Nucleus accumbens (tissue), 56 donors: ENCODE measurements at regions not wholly inside any gene's neighbourhood (a gene's known extent, or its start where the extent isn't known, plus 50 kb on each side); places are given as distances from the start of the nearest gene placed in this dataset.

Source experiments
- DNase-seq, 56 donors: peaks; one replicate each; lab custom pipeline; 2025; lab: John Stamatoyannopoulos, UW

DNA sequence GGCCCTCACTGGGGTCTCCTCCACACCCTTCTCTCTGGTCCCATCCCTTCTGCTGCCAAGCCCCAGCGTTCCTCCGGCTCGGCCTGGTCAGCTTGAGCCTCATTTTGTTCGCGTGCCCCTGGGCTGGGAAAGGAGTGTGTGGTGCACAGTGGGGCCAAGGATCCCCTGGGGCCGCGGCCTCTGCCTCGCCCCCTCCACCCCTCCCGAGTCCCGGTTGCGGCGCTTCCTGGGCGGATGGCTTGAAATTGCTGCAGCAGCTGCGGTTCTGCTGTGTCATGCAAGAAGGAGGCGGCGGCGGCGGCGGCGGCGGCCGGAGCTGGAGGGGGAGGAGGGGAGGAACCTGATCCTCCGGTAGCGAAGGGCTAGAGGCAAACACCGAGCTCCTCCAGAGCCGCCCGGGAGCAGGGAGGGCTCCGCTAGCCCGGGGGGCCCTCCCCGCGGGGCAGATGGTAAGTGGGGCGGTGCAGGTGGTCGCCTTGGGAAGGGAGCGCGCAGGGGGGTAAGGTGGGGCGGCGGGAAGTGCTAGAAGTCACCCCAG, 217.8 kb upstream of the MKLN1 start:
- DNase-seq, result peak in 54 of 56 donors; percentile 7 to 80 (median 58)

DNA sequence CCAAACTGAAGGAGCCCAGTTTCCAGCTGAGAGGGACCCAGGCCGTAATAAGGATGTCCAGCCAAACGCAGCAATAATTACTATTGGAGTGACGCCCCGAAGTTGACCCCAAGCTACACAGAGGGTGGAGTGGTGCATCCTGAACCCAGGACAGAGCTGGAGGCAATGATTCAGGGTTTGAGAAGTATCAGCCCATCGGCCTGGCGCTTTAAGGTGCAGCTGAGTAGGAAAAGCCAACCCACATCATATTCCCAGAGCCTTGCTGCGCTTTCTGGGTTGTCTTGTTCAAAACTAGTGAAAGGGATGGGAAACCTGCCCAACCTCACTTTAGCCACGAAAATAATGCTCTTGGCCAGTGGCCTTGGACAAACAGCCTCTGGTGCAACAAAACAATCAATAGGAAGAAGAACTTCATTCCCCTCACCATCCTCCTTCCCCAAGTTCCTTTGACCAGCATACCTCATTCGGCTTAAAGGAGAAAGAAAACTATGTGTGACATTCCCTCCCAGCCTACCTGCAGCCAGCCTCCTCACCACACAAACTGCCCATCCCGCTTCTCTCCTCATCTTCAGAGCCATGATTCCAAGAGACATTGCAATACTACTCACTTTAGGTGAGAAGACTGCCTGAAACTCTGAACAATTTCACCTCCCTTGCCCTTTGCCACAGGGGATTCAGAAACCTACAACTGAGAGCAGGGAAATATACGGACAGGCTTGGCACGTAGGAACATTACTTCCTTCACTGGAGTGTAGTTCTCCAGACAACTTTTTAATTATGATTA, 217.2 kb upstream of the MKLN1 start:
- DNase-seq, result peak in 24 of 56 donors; percentile 5 to 55 (median 36)

DNA sequence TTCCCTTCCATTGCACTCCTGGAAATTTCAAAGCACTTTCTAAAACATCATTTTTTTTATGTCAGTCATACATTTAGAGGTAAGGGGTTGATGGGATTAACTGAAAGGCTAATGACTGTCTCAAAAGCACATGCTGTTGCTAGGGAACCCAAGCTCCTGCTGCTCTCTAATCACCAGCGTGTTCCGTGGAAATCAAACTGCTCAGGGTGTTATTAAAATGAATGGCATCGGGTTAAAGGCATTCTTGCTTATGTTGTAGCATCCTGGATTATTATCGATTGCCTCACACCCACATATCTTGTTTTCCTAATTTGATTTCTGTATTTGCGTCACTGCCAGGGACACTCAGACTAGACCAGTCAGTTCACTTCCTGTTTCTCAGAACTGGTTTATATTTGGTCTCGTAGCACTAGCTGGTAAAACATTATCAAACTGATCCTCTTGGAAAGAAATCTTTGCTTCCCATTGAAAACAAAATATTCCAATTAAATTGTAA, 216.5 kb upstream of the MKLN1 start:
- peak in 5 of 56 donors; percentile 7 to 29 (median 13) for DNase-seq

DNA sequence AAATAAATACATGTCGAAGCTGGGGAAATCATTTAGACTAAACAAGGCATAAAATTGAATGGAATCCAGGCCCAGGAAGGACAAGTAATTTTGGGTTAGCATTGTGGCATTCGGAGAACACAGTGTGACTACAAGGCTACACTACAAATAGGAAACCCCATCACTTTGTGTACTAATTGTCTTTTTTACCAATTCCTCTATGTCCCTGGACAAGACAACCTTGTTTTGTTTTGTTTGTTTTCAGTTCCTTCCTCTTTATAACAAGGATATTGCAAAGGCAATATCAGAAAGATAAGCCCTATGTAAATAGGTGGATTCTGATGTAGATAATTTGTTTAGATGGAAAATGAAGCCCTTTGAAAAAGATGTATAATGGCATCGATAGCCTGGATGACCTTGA, 215.9 kb upstream of the MKLN1 start:
- no peak for DNase-seq

DNA sequence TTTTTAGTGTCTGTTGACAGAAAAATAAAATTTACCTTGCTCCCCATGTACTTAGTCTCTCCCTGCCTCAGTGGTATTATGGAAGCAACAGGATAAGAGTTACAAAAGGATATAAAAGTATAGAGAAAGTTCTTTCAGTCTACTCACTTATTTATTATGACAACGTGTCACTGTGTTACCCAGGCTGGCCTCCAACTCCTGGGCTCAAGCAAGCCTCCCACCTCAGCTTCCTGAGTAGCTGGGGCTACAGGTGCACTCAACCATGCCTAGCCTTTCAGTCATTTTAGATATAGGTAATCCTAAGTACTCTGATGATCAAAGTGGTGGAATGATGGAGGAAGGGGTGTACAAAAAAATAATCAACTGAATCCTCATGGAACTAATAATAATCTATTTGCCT, 215.2 kb upstream of the MKLN1 start:
- DNase-seq, result no peak

DNA sequence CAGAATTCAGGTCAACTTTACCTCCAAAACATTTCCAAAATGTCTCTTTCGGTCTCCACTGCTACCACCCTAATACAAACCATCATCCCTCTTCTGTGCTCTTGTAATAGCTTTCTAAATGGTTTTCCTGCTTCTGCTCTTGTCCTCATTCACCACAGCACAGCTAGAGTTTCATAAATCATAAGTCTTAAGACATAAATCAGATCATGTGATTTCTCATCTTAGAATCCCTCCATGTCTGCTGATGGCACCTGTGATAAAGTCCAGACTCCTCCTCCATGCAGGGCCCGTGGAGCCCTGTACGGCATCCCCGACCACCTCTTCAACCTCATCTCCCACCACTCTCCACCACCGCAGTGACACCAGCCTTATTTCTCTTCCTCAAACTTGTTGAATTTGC, 212.3 kb upstream of the MKLN1 start:
- DNase-seq, result no peak

DNA sequence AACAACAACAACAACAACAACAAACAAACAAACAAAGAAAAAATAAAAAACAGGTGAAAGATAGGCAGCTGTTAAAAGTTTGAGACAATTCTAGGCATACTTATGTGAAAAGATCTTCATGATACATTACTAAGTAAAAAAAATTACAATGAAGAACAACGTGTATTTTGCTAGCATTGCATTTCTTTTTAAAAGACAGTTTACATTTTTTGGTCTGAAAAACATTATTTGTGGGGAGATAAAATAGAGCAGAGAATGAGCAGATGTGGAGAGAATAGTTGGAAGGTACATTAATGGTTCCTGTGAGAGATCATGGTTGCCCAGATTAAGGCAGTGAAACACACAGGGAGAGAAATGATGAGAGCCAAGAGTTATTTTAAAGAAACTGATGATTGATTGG, 210.2 kb upstream of the MKLN1 start:
- no peak for DNase-seq

DNA sequence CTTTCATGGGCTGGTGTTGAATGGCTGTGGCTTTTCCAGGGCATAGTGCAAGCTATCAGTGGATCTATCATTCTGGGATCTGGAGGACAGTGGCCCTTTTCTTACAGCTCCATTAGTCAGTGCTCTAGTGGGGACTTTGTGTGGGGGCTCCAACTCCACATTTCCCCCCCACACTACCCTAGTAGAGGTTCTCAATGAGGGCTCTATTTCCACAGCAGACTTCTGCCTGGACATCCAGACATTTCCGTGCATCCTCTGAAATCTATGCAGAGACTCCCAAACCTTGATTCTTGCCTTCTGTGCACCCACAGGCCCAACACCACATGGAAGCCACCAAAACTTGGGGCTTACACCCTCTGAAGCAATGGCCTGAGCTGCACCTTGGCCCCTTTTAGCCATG, 208.3 kb upstream of the MKLN1 start:
- no peak for DNase-seq

DNA sequence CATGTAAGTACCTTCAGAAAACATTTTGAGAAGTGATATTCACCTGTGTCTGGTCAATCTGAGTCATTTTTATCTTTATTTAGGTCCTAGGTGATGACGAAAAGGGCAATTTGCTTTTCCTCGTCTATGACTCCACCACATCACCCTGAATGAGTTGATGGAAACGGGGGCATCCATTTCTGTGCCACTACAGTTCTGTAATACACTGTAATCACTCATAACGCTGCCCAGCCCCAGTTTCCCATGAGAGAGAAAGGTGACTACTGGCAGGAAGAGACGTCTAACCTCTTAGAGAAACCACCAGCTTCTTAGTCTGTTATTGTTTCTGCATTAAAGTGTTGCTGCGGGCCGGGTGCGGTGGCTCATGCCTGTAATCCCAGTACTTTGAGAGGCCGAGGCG, 205.3 kb upstream of the MKLN1 start:
- DNase-seq, result no peak

DNA sequence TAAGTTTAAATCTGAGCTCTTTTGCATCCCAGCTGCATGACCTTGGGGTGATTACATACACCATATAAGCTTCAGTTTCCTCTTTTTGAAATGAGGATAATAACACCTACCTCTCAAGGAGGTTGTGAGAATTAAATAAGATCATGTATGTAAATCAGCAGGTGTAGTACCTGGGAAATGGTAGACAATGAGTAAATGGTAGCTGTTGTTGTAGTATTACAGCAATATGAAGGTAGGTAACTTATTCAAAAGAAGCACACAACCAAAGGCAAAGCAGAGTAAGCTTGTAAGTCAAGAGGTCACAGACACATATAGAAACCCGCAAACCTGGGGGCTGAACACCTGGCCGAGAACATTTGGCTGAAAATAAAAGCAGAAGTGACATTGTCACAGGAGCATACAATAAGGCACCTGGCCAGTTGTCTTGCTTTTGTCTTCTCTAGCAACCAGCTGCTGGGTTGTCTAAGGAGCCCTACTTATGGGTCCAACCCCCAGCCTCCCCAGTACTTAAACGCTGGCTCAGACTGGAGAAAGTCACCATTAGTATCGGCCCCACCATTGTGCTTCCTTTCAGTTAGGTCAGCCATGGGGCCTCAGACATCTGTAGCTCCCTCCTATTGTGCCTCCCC, 203.6 kb upstream of the MKLN1 start:
- no peak for DNase-seq

DNA sequence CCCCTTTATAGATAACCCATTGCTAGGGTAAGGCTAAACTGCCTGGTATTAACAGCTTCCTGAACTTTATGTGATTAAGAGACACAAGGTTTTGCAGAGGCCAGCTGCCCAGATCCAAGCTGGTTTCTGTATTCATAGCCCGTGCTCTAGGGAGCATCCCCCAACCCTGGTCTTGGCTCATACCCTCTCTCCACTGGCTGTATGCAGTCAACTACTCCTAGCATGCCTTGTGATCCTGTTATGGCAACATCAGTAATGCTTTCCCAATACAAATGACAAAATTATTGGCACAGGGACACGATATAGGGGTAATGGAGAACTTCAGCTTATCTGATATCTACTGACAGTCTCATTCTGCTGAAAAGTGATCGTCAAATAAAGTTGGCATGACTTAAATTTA, 202.8 kb upstream of the MKLN1 start:
- no peak for DNase-seq

DNA sequence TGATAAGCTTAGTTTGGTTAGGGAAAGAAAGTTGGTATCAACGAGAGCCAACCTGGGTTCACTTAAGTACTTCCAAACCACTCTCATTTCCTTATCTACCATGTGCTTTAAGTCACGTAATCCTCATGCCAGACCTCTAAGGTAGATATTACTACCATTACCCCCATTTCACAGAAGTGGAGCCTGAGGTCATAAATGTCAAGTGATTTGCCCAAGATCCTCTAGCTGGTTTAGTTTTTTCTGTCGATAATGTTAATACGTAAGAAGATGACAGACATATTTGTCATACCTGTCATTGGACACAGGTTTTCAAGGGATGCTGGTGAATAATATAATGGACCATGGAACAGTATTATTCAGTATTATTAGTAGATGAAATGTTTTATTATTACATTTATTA, 197.4 kb upstream of the MKLN1 start:
- DNase-seq, result no peak

DNA sequence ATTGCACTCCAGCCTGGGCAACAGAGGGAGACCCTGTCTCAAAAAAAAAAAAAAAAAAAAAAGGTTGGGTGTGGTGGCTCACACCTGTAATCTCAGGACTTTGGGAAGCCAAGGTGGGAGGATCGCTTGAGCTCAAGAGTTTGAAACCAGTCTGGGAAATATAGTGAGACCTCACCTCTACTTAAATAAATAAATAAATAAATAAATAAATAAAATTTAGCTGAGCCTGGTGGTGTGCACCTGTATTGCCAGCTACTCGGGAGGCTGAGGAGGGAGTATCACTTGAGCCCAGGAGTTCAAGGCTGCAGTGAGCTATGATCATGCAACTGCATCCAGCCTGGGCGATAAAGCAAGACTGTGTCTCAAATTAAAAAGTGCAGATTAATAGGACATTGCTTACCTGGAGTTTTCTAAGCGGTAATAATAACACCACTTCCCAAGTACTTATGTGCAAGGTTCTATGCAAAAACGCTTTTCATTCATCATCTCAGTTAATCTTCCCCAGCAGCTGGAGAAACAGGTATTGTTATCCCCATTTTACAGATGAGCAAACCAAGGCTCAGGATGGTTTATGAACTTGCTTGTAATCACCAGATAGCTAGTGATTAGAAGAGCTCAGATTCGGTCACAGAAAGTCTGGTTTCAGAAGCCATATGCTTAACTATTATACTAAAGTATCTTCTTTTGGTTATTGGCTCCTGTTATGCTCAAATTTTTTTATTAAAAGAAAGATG, 196.5 kb upstream of the MKLN1 start:
- DNase-seq, result no peak

DNA sequence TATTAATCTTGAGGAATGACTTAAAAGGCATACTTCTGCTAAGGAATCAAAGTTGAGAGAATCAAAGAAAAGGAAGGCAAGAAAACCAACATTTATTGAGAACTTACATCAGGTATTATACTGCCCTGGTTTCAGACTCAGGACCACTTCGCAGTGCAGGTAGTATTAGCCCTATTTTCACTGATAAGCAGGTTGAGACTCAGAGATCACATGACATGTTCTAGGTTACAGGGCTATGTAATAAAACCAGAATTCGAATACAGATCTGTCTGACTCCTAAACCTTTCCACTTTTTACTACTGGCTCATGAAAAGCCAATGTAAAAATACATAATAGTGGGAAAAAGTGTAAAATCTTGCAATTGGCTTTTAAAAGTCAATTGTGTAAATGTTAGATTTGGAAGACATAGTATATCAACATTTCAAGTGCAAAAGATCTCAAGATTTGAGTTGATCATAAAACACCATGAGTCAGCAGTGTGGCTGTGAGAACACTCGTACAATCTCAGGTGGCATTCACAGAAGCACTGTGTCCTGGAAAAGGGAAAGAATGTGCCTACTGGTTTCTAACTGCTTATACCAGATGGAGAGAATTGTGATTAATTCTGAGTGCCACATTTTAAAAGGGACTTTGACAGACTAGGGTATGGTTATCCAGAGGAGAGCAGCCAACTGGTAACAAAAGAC, 195.8 kb upstream of the MKLN1 start:
- DNase-seq, result no peak

DNA sequence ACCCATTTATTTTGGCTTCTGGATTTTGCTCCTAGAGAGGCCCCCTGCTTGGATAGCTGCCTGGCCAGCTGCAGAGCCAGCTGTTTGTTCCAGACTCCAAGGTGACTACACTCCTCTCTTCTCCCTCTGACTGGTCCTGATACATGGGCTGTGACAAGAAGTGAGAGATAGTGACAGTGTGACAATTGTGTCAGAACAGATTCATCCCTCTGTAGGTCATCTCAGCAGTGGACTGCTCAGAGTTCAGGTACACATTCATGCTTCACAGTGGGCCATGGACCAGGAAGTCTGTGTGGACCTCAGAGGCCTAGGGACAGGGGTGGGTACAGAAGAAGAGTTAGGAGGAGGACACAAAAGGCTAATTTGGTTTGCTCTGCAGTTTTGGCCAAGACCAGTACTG, 188.2 kb upstream of the MKLN1 start:
- DNase-seq, result no peak

DNA sequence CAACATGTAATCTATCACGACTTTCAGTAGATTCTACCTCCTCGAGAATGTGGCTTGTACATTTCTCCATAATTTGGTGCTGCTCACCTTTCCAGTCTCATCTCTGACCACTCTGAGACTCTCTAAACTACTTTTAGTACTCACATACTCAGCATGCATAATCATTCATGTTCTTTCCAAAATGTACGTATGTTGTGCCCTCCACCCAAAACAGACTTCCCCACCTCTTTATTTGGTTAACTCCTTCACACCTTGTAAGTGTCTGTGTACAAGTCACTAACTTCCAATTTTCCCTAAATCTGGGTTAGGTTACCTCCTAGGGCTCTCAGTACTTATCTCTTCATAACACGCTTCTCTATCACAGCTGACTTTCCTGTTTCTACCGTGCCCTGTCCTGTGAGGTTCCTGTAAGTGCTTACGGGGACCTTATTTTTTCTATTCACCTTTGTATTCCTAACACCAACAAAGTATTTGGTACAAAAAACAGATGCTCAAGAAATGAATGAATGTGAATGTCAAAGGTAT, 186.2 kb upstream of the MKLN1 start:
- no peak for DNase-seq

DNA sequence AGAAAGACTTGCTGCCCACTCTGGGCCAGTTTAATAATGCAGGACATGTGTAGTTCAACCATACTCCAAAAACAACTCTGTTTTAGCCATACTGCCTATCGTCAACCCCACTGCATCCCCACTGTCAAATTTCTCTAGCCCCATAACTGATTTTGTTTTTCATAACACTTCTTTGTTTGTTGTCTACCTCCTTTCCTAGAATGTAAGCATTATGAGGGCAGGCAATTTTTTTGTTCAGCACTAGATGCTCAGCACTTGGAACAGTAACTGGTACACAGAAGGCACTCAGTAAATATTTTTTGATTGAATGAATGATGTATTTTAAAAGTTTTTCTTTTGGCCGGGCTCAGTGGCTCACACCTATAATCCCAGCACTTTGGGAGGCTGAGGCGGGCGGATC, 183.8 kb upstream of the MKLN1 start:
- no peak for DNase-seq

DNA sequence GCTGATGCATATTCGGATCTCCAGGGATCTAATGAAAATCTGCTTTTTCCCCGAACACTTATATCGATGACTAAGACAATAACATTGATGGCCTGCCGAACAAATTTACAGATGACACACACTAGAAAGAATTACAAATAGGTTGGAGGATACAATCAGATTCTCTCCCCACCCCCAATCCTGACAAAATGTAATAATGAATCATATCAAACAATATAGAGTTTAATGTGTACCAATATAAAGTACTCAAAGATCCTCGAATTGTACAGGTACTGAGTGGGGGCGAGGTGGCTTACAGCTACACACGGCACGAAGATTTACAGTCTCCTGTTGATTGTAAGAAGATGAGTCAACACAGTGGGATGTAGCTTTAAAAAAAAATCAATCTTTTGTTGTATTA, 182.7 kb upstream of the MKLN1 start:
- DNase-seq, result peak in 4 of 56 donors; percentile 6 to 36 (median 10)

DNA sequence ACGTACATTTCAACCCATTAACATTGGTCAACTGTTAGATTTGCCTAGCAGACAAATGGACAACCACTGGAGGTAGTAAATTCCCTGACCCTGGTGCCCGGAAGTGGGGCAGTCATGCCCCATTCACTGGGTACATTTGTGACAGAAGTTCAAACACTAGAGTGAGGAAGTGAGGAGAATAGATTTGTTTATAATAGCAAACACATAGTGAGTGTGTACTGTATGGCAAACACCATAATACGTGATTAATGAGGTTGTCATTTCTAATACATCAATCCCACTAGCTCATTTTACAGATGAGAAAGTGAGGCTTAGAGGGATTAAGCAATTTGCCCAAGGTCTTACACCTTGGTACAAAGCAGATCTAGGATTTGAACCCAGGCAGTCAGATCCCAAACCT, 181.9 kb upstream of the MKLN1 start:
- DNase-seq, result no peak

DNA sequence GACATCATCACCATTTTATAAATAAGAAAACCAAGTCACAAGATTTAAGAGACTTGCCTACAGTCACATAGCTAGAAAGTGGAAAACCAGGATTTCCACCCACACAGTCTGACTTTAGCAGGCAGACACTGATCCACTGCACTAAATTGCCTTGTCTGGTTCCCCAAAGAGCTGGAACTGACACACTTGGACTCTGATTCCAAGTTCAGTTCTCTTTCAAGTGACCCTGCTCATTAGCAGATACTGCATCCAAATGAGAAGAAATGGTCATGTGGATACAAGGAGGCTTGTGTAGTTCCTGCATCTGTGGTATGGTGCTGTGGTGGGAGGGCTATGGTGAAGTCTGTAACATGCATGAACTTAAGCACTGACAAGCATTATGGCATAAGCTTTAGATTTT, 180.1 kb upstream of the MKLN1 start:
- peak in 2 of 56 donors; percentile 5 to 33 for DNase-seq
